Fibroblast of lung (primary cell): ENCODE measurements at regions not wholly inside any gene's neighbourhood (a gene's known extent, or its start where the extent isn't known, plus 50 kb on each side); places are given as distances from the start of the nearest gene placed in this dataset.

Experiments
- DNase-seq, 2 donors: peaks; one replicate each; pipeline versions ENCODE4 v3.0.0 to v3.0.0-alpha.2; 2010; ENCODE audit warnings: low read depth in 2 of 2
- H2AFZ ChIP-seq: 2 replicates; pipeline ENCODE4 v1.5.1; 2012; ENCODE audit warnings: low read length, control low read depth, inconsistent platforms
- H3K27ac ChIP-seq: 2 replicates; pipeline ENCODE4 v1.5.1; 2011; ENCODE audit warnings: low read length, control low read depth; ENCODE audit not compliant: insufficient read depth
- H3K27me3 ChIP-seq: 2 replicates; pipeline ENCODE4 v1.5.1; 2011; ENCODE audit warnings: mild to moderate bottlenecking, low read length; ENCODE audit not compliant: control insufficient read depth, insufficient read depth
- H3K36me3 ChIP-seq: 2 replicates; pipeline ENCODE4 v1.5.1; 2011; ENCODE audit warnings: low read length; ENCODE audit not compliant: control insufficient read depth, insufficient read depth
- H3K4me1 ChIP-seq: 2 replicates; pipeline ENCODE4 v1.5.1; 2011; ENCODE audit warnings: low read length; ENCODE audit not compliant: control insufficient read depth, insufficient read depth; ENCODE audit errors: extremely low read depth
- H3K4me2 ChIP-seq: 2 replicates; pipeline ENCODE4 v1.5.1; 2011; ENCODE audit warnings: low read length, control low read depth; ENCODE audit not compliant: insufficient read depth; ENCODE audit errors: extremely low read depth
- H3K4me3 ChIP-seq, 4 experiments: fragments of 200-600 bp in 1 of 4; sonication (generic) in 1 of 4; replicated peaks in 1 of 4; 2 replicates each; pipeline ENCODE4 v1.5.1; 2011 to 2016; ENCODE audit warnings: low read length in 4 of 4, low read depth in 3 of 4, mild to moderate bottlenecking in 3 of 4, control low read depth in 2 of 4, inconsistent platforms in 1 of 4, mixed read lengths in 1 of 4; ENCODE audit not compliant: insufficient read depth in 1 of 4; ENCODE audit errors: control extremely low read depth in 1 of 4
- H3K79me2 ChIP-seq: 2 replicates; pipeline ENCODE4 v1.5.1; 2012; ENCODE audit warnings: mild to moderate bottlenecking, low read length, inconsistent platforms; ENCODE audit not compliant: control insufficient read depth, insufficient read depth
- H3K9ac ChIP-seq: 2 replicates; pipeline ENCODE4 v1.5.1; 2011; ENCODE audit warnings: mild to moderate bottlenecking, low read length, control low read depth; ENCODE audit not compliant: insufficient read depth
- H3K9me3 ChIP-seq: 2 replicates; pipeline ENCODE4 v1.5.1; 2012; ENCODE audit warnings: low read depth, low read length; ENCODE audit not compliant: control insufficient read depth, insufficient read depth
- H4K20me1 ChIP-seq: 2 replicates; pipeline ENCODE4 v1.5.1; 2011; ENCODE audit warnings: low read length; ENCODE audit not compliant: control insufficient read depth, insufficient read depth; ENCODE audit errors: extremely low read depth
- EZH2 ChIP-seq: IDR thresholded peaks from 2 replicates; pipeline ENCODE4 v1.5.1; 2012; ENCODE audit warnings: low read length, control low read depth, mild to moderate bottlenecking; ENCODE audit errors: missing control alignments
- TF ChIP-seq, protein P1 (sequence below), 2 donors: IDR thresholded peaks in 1 of 2; conservative IDR thresholded peaks in 1 of 2; 1 replicate in 1 of 2; 2 replicates in 1 of 2; pipeline ENCODE4 v1.5.1; 2011 to 2012; ENCODE audit warnings: low read length in 2 of 2, control low read depth in 1 of 2, inconsistent platforms in 1 of 2, low read depth in 1 of 2, mild to moderate bottlenecking in 1 of 2

DNA sequence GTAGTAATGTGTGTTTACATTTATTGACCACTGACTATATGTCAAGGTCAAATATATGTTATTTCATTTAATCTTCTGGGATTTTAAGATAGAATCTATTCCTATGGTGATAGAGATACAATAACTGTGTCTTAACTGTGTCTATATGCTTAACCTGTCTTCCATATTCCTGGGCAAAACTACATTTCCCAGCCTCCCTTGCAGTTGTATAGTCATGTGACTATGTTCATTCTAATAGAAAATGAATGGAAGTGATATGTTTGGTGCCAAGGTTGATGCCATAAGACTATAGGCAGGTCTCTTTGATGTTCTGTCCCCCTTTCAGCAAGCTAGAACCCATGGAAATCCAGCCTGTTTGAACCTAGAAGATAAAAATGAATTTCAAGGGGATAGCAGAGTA lies 258.8 kb upstream of the PDZRN3 start:
- DNase-seq, result no peak
- Histone ChIP-seq H3K36me3 (no peaks in the 10 kb centered on the region), H3K9ac (no peak overlapping the region), H3K27ac (no peak overlapping the region), H4K20me1 (no peaks in the 10 kb centered on the region), H3K4me2 (no peak overlapping the region), H3K79me2 (no peaks in the 10 kb centered on the region), H3K9me3 (no peaks in the 10 kb centered on the region), H3K27me3 (peaks cover 2% of the 10 kb centered on the region), H2AFZ (no peak overlapping the region), H3K4me1 (no peaks in the 10 kb centered on the region), H3K4me3 (no peak overlapping the region)
- TF ChIP-seq EZH2, result no peak
- TF ChIP-seq, protein P1, sequence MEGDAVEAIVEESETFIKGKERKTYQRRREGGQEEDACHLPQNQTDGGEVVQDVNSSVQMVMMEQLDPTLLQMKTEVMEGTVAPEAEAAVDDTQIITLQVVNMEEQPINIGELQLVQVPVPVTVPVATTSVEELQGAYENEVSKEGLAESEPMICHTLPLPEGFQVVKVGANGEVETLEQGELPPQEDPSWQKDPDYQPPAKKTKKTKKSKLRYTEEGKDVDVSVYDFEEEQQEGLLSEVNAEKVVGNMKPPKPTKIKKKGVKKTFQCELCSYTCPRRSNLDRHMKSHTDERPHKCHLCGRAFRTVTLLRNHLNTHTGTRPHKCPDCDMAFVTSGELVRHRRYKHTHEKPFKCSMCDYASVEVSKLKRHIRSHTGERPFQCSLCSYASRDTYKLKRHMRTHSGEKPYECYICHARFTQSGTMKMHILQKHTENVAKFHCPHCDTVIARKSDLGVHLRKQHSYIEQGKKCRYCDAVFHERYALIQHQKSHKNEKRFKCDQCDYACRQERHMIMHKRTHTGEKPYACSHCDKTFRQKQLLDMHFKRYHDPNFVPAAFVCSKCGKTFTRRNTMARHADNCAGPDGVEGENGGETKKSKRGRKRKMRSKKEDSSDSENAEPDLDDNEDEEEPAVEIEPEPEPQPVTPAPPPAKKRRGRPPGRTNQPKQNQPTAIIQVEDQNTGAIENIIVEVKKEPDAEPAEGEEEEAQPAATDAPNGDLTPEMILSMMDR (conservative IDR thresholded peaks at IDR 0.05 in 1 of 2, IDR thresholded peaks at IDR 0.05 in 1 of 2; ENCODE audit: low read depth in 1 of 2, low read length in 2 of 2), result no peak

DNA sequence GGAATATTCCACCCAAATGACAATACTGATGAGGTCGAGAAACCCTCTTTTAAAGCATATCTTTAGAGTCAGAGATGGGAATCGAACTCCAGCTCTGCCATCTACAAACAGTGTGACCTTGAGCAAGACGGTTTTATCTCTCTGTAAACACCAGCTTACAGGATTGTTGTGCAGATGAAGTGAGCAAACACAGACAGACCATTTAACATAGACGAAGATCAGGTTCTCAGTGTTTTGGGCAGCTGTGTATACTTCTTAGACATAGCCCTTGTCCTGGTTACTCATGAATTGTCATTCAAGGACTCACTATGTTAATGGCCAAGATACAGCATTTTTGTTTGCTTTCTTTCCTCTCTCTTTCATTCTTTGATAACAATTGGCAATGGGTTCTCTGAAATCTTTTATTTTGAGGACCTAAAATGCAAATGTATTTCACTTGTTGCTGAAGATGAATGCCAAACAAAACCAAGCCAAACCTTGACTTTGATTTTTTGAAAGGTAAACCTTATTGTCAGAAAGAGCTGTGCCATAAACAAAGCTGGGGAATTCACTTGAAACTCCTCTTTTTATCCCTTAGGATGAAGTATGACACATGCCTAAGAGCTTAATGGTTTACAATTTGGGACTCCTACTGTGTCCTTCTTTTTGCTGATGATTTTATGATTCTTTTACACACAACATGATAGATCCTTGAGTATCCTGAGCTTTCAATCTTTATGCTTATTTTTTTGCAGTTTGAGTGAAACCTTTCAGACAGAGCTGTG lies 250.0 kb upstream of the PDZRN3 start:
- no peaks in the 10 kb centered on the region for H3K27me3 ChIP-seq
- TF ChIP-seq, protein P1 (conservative IDR thresholded peaks at IDR 0.05 in 1 of 2, IDR thresholded peaks at IDR 0.05 in 1 of 2; ENCODE audit: low read depth in 1 of 2, low read length in 2 of 2), result no peak
- TF ChIP-seq EZH2, result no peak
- H3K36me3 ChIP-seq, result no peaks in the 10 kb centered on the region

DNA sequence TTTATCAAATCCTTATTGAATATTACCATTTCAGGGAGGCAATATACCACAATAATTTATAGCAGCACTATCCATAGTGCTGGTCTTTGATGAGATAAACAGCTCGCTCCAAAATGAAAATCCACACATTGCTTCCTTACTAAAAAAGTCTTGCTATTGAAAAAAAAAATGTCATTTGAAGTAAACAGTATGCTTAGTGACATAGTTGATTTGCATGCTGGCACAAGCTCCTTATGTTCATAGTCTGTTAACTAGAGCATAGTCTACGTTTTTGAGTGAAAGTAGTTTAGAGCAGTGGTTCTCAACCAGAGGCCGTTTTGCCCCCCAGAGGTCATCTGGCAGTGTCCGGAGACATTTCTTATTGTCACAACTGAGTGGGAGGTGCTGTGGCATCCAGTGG lies 249.4 kb upstream of the PDZRN3 start:
- Histone ChIP-seq H3K27ac (no peak overlapping the region), H3K4me3 (no peak overlapping the region), H3K36me3 (no peaks in the 10 kb centered on the region), H3K27me3 (no peaks in the 10 kb centered on the region), H3K9me3 (no peaks in the 10 kb centered on the region), H4K20me1 (no peaks in the 10 kb centered on the region), H3K4me1 (no peaks in the 10 kb centered on the region), H2AFZ (no peak overlapping the region), H3K4me2 (no peak overlapping the region), H3K9ac (no peak overlapping the region), H3K79me2 (no peaks in the 10 kb centered on the region)
- DNase-seq, result no peak
- TF ChIP-seq EZH2, result no peak
- TF ChIP-seq, protein P1 (conservative IDR thresholded peaks at IDR 0.05 in 1 of 2, IDR thresholded peaks at IDR 0.05 in 1 of 2; ENCODE audit: low read depth in 1 of 2, low read length in 2 of 2), result no peak

More for the DNA sequence above, 250.0 kb upstream of the PDZRN3 start:
- no peak overlapping the region for H2AFZ ChIP-seq
- no peak overlapping the region for H3K4me2 ChIP-seq
- H3K79me2 ChIP-seq, result no peaks in the 10 kb centered on the region
- no peaks in the 10 kb centered on the region for H3K9me3 ChIP-seq
- no peaks in the 10 kb centered on the region for H4K20me1 ChIP-seq
- H3K9ac ChIP-seq, result no peak overlapping the region
- DNase-seq, result no peak
- no peak overlapping the region for H3K27ac ChIP-seq
- no peaks in the 10 kb centered on the region for H3K4me1 ChIP-seq
- no peak overlapping the region for H3K4me3 ChIP-seq
